Chondrocyte (in vitro differentiated cells): ENCODE measurements at regions not wholly inside any gene's neighbourhood (a gene's known extent, or its start where the extent isn't known, plus 50 kb on each side); places are given as distances from the start of the nearest gene placed in this dataset.

Source experiments
- DNase-seq: peaks from one replicate; pipeline ENCODE4 v3.0.0; 2021; ENCODE audit warnings: mixed read lengths, low spot score
- H3K27ac Mint-ChIP-seq: one replicate; pipeline ENCODE4 v1.8.0; 2021; ENCODE audit warnings: mild to moderate bottlenecking, moderate library complexity, mixed read lengths; ENCODE audit not compliant: unreplicated experiment
- H3K27me3 Mint-ChIP-seq: 2 replicates; pipeline ENCODE4 v1.8.0; 2021; ENCODE audit warnings: low read depth, mixed read lengths
- H3K36me3 Mint-ChIP-seq: 2 replicates; pipeline ENCODE4 v1.8.0; 2021; ENCODE audit warnings: low read depth, mixed read lengths
- H3K4me1 Mint-ChIP-seq: 2 replicates; pipeline ENCODE4 v1.8.0; 2021; ENCODE audit warnings: low read depth, mild to moderate bottlenecking, mixed read lengths
- H3K4me3 Mint-ChIP-seq: one replicate; pipeline ENCODE4 v1.8.0; 2021; ENCODE audit warnings: mild to moderate bottlenecking, moderate library complexity, mixed read lengths; ENCODE audit not compliant: unreplicated experiment
- H3K9me3 Mint-ChIP-seq: 2 replicates; pipeline ENCODE4 v1.8.0; 2021; ENCODE audit warnings: low read depth, mixed read lengths
- CTCF ChIP-seq: fragments of 200-600 bp; sonication (generic); IDR thresholded peaks from 2 replicates; pipeline ENCODE4 v1.5.0; 2021; ENCODE audit warnings: antibody characterized with exemption, mild to moderate bottlenecking, moderate library complexity

- Mint-ChIP-seq H3K36me3 (no peaks in the 10 kb centered on the region), H3K27me3 (peaks cover 6% of the 10 kb centered on the region), H3K9me3 (no peaks in the 10 kb centered on the region), H3K27ac (no peak overlapping the region), H3K4me1 (no peaks in the 10 kb centered on the region), H3K4me3 (no peak overlapping the region)
- TF ChIP-seq CTCF = no peak
- DNase-seq = no peak
Measured at GRCh38 chr15:70558406-70559264, 204.7 kb downstream of the UACA start.

DNA sequence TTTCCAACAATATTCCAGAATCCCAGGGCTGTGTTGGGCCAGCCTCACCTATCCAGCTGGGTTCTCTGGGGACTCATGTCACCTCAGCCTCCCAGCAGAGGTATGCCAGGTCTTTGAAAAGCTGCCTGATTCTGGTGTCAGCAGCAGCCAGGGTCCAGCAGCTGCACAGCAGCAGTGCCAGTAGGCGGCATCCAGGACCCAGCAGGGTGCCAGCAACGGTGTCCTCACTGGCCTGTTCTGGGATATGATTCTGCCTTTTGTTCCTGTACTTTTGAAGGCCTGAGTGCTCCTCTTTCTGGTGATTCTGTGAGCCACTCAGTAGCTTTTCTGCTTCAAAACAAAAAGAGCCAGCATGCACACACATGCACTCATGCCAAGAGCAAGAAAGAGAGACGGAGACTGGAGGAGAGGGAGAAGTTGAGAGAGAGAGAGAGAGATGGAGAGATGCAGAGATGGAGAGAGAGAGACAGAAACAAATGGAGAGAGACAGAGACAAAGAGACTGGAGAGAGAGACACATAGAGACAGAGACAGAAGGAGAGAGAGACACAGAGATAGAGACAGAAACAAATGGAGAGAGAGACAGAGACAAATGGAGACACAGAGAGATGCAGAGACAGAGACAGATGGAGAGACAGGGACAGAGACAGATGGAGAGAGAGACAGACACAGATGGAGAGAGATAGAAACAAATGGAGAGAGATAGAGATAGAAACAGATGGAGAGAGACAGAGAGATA lies 205.7 kb downstream of the UACA start:
- no peak for DNase-seq
- Mint-ChIP-seq H3K9me3 (no peaks in the 10 kb centered on the region), H3K4me1 (no peaks in the 10 kb centered on the region), H3K4me3 (no peak overlapping the region), H3K27ac (no peak overlapping the region), H3K27me3 (peaks cover 5% of the 10 kb centered on the region), H3K36me3 (no peaks in the 10 kb centered on the region)
- no peak for TF ChIP-seq CTCF

DNA sequence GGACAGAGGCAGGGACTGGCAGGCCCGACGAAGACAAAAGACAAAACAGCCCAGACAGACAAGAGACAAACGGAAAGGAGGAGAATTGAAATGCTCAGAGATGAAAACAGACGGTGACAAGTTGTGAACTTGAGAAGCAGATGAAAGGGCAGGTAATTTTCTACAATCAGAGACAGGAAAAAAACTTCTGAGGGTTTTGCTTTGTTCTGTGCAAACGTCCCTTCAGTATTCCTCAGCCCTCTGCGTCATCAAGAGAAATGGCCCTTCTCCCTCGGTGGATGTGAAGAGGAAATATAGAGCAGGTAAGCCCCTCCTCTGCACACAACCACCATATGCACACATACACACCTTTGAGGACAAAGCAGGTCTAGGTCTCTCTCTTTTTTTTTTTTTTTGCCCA lies 206.6 kb downstream of the UACA start:
- Mint-ChIP-seq H3K4me1 (no peaks in the 10 kb centered on the region), H3K4me3 (no peak overlapping the region), H3K9me3 (peaks cover 4% of the 10 kb centered on the region), H3K27ac (no peak overlapping the region), H3K36me3 (no peaks in the 10 kb centered on the region), H3K27me3 (peaks cover 3% of the 10 kb centered on the region)
- no peak for TF ChIP-seq CTCF
- no peak for DNase-seq

DNA sequence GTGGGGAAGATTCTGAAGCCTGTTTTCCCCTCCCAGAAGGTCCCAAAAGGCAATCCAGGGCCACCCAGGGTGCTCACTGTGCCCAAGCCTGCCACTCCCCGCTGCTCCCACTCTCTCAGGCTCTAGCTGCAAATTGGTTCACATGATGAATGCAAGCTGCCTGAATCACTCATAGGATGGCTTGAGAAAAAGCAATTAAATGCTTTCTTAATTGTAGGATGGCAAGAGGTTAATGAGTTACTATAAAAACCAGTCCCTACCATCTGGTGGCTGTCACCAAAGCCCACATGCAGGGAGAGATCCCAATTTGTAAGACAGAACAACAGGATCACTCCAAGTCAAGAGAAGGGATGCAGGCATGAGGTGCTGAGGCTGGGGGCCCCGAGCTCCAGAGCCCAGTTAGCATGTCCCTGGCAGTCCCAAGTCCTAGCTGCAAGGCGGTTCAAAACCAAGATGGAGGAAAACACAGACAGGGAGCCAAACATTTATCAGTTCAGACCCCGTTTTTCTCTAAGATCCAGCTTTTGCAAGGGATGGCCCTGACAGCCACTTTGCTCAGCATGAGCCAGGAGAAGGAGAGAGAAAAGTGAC lies 207.1 kb downstream of the UACA start:
- no peak for TF ChIP-seq CTCF
- peaks cover 4% of the 10 kb centered on the region for H3K9me3 Mint-ChIP-seq
- peaks cover 2% of the 10 kb centered on the region for H3K27me3 Mint-ChIP-seq
- no peaks in the 10 kb centered on the region for H3K36me3 Mint-ChIP-seq
- H3K27ac Mint-ChIP-seq = no peak overlapping the region
- no peak overlapping the region for H3K4me3 Mint-ChIP-seq
- no peaks in the 10 kb centered on the region for H3K4me1 Mint-ChIP-seq
- DNase-seq = no peak

DNA sequence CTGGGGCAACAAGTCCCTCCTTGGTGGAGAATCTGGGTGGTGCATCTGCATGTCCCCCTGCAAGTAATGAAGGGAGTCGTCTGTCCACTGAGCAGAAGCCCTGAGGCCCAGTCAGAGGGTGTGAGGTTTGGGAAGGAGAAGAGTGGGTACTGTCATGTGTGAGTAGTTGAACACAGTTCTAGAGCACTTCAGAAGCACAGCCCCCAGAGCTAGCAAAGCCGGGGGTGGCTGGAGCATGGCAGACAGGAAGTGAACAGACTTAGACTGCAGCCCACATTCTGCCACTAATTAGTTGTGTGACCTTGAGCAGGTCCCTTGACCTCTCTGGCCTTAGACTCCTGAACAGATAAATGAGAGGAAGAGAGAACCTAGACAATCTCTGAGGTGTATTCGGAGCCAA lies 207.6 kb downstream of the UACA start:
- H3K27ac Mint-ChIP-seq = no peak overlapping the region
- peaks cover 2% of the 10 kb centered on the region for H3K27me3 Mint-ChIP-seq
- DNase-seq = no peak
- no peak for TF ChIP-seq CTCF
- H3K36me3 Mint-ChIP-seq = no peaks in the 10 kb centered on the region
- peaks cover 4% of the 10 kb centered on the region for H3K9me3 Mint-ChIP-seq
- no peak overlapping the region for H3K4me3 Mint-ChIP-seq
- H3K4me1 Mint-ChIP-seq = no peaks in the 10 kb centered on the region
